Globus pallidus (tissue), 1 donor: ENCODE measurements at regions not wholly inside any gene's neighbourhood (a gene's known extent, or its start where the extent isn't known, plus 50 kb on each side); places are given as distances from the start of the nearest gene placed in this dataset.
"Not testable (repeated sequence)": the region's sequence is repeated elsewhere in the genome, so short reads cannot be mapped to it uniquely, and the experiment has no call there.

Source experiments
- DNase-seq: peaks from one replicate; pipeline ENCODE4 v3.0.0-alpha.2; 2015; ENCODE audit warnings: low spot score

GRCh38 chr13:18824678-18825077 is 356.9 kb downstream of the TUBA3C start:
- DNase-seq = not testable (repeated sequence)

GRCh38 chr13:18822655-18823639 is 358.7 kb downstream of the TUBA3C start:
- DNase-seq = not testable (repeated sequence)

GRCh38 chr13:18773988-18774387 is 407.6 kb downstream of the TUBA3C start:
- DNase-seq = not testable (repeated sequence)

- not testable (repeated sequence) for DNase-seq
These were observed 439.9 kb downstream of the TUBA3C start for GRCh38 chr13:18741696-18742095.

- DNase-seq = no peak
These were observed 442.3 kb downstream of the TUBA3C start for GRCh38 chr13:18739310-18739709.

GRCh38 chr13:18738086-18738485 is 443.5 kb downstream of the TUBA3C start:
- not testable (repeated sequence) for DNase-seq

- DNase-seq = not testable (repeated sequence)
These were observed 454.5 kb downstream of the TUBA3C start for GRCh38 chr13:18727138-18727537.

GRCh38 chr13:18726524-18726923 is 455.1 kb downstream of the TUBA3C start:
- not testable (repeated sequence) for DNase-seq

- not testable (repeated sequence) for DNase-seq
These were observed 456.3 kb downstream of the TUBA3C start for GRCh38 chr13:18725242-18725822.

- no peak for DNase-seq
These were observed 466.7 kb downstream of the TUBA3C start for GRCh38 chr13:18714889-18715288.

GRCh38 chr13:18710673-18711072 is 471.0 kb downstream of the TUBA3C start:
- not testable (repeated sequence) for DNase-seq

- not testable (repeated sequence) for DNase-seq
These were observed 475.1 kb downstream of the TUBA3C start for GRCh38 chr13:18706538-18706937.

GRCh38 chr13:18702464-18703247 is 479.0 kb downstream of the TUBA3C start:
- DNase-seq = not testable (repeated sequence)

- not testable (repeated sequence) for DNase-seq
These were observed 483.3 kb downstream of the TUBA3C start for GRCh38 chr13:18698332-18698731.

GRCh38 chr13:18697851-18698250 is 483.8 kb downstream of the TUBA3C start:
- DNase-seq = not testable (repeated sequence)

- DNase-seq = not testable (repeated sequence)
These were observed 484.4 kb downstream of the TUBA3C start for GRCh38 chr13:18697221-18697620.

- DNase-seq = not testable (repeated sequence)
These were observed 504.2 kb downstream of the TUBA3C start for GRCh38 chr13:18677403-18677802.

- DNase-seq = not testable (repeated sequence)
These were observed 506.4 kb downstream of the TUBA3C start for GRCh38 chr13:18675268-18675667.

GRCh38 chr13:18673794-18674193 is 507.8 kb downstream of the TUBA3C start:
- DNase-seq = not testable (repeated sequence)

GRCh38 chr13:18666585-18666984 is 515.0 kb downstream of the TUBA3C start:
- DNase-seq = not testable (repeated sequence)

GRCh38 chr13:18665716-18666115 is 515.9 kb downstream of the TUBA3C start:
- DNase-seq = not testable (repeated sequence)

- DNase-seq = not testable (repeated sequence)
These were observed 516.5 kb downstream of the TUBA3C start for GRCh38 chr13:18665124-18665523.
